ENCODE measurements at regions not wholly inside any gene's neighbourhood (a gene's known extent, or its start where the extent isn't known, plus 50 kb on each side); places are given as distances from the start of the nearest gene placed in this dataset.

DNA sequence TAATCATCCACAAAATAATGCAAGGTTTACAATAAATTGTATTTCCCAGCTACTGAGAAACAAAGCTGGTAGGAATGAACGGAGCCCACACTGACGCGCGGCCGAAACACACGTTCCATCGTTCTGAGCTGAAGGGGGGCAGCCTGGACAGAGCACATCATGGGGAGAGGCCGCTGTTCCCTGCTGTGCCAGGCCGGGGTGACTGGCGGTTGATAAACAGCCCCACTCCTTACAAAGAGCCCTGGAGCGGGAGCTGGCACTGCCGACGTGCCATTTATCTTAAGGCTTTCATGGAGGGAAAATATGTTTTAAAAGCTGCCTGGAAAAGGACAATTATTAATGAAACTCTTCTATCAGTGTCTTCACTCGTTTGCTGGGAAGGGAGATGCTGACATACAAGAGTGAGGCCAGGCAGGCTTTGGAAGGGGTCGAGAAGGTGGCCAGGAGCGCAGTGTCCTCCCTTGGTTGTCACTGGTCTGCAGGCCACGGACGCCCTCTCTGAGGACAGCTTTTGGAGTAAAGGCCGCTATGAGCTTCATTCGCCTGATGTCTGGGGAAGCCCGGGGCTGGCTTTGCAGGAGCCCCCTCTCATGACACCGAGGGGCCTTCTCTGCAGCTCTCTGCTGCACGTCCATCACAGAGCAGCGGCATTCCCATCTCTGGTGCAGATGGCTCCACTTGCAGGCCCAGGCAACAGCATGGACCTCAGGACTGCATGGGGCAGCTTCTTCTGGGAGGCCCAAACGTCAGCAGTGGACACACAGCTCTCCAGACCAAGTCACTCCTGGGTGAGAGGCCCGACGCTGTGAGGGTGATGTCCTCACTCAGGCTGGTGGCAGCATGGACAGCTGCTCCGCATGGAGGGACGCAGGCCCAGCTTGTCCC lies 355.3 kb upstream of the SFSWAP start:
- Histone ChIP-seq H3K27me3 (peaks cover 26% of the 10 kb centered on the region), H3K9me3 (no peaks in the 10 kb centered on the region), H3K4me3 (no peak overlapping the region), H3K36me3 (no peaks in the 10 kb centered on the region), H3K27ac (no peak overlapping the region), H3K4me1 (no peaks in the 10 kb centered on the region)
- 86% methylated on average over 25 of the region's 29 CpGs for WGBS
- TF ChIP-seq EP300 (IDR thresholded peaks at IDR 0.05) (no peak), POLR2AphosphoS5 (IDR thresholded peaks at IDR 0.05) (no peak), POLR2A (IDR thresholded peaks at IDR 0.05) (no peak)
- TF ChIP-seq, protein P1, sequence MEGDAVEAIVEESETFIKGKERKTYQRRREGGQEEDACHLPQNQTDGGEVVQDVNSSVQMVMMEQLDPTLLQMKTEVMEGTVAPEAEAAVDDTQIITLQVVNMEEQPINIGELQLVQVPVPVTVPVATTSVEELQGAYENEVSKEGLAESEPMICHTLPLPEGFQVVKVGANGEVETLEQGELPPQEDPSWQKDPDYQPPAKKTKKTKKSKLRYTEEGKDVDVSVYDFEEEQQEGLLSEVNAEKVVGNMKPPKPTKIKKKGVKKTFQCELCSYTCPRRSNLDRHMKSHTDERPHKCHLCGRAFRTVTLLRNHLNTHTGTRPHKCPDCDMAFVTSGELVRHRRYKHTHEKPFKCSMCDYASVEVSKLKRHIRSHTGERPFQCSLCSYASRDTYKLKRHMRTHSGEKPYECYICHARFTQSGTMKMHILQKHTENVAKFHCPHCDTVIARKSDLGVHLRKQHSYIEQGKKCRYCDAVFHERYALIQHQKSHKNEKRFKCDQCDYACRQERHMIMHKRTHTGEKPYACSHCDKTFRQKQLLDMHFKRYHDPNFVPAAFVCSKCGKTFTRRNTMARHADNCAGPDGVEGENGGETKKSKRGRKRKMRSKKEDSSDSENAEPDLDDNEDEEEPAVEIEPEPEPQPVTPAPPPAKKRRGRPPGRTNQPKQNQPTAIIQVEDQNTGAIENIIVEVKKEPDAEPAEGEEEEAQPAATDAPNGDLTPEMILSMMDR (IDR thresholded peaks at IDR 0.05): no peak
- DNase-seq (ENCODE audit: low spot score in 2 of 2): peak in 1 of 2 donors; percentile 62

GRCh38 chr12:131356485-131357184 lies 354.3 kb upstream of the SFSWAP start:
- Histone ChIP-seq H3K27ac (no peak overlapping the region), H3K27me3 (peaks cover 20% of the 10 kb centered on the region), H3K4me1 (no peaks in the 10 kb centered on the region), H3K9me3 (no peaks in the 10 kb centered on the region), H3K4me3 (no peak overlapping the region), H3K36me3 (no peaks in the 10 kb centered on the region)
- peak in 1 of 2 donors; percentile 68 for DNase-seq (ENCODE audit: low spot score in 2 of 2)
- no peak for TF ChIP-seq POLR2AphosphoS5 (IDR thresholded peaks at IDR 0.05)
- TF ChIP-seq EP300 (IDR thresholded peaks at IDR 0.05): no peak
- no peak for TF ChIP-seq POLR2A (IDR thresholded peaks at IDR 0.05)
- TF ChIP-seq, protein P1 (IDR thresholded peaks at IDR 0.05): no peak
- 70% methylated on average over 18 of the region's 18 CpGs for WGBS

- H3K9me3 ChIP-seq: no peaks in the 10 kb centered on the region
- TF ChIP-seq EP300 (IDR thresholded peaks at IDR 0.05) (no peak), POLR2A (IDR thresholded peaks at IDR 0.05) (no peak)
- H3K4me3 ChIP-seq: no peak overlapping the region
- H3K36me3 ChIP-seq: no peaks in the 10 kb centered on the region
- DNase-seq (ENCODE audit: low spot score in 2 of 2): peak in 1 of 2 donors; percentile 26
- H3K27ac ChIP-seq: no peak overlapping the region
- WGBS: 76% methylated on average over 9 of the region's 9 CpGs
- H3K4me1 ChIP-seq: no peaks in the 10 kb centered on the region
- H3K27me3 ChIP-seq: peaks cover 18% of the 10 kb centered on the region
These were observed 353.6 kb upstream of the SFSWAP start for GRCh38 chr12:131357185-131357747.

DNA sequence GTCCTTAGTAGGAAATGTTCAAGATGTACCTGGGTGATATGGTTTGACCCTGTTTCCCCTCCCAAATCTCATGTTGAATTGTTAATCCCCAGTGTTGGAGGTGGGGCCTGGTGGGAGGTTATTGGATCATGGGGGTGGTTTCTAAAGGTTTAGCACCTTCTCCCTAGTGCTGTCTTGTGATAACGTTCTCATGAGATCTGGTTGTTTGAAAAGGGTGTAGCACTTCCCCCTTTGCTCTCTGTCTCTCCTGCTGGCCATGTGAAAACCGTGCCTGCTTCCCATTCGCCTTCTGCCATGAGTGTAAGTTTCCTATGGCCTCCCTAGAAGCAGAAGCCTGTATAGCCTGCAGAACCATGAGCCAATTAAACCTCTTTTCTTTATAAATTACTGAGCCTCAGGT lies 353.0 kb upstream of the SFSWAP start:
- no peaks in the 10 kb centered on the region for H3K9me3 ChIP-seq
- TF ChIP-seq EP300 (IDR thresholded peaks at IDR 0.05) (no peak), POLR2A (IDR thresholded peaks at IDR 0.05) (no peak), POLR2AphosphoS5 (IDR thresholded peaks at IDR 0.05) (no peak)
- TF ChIP-seq, protein P1 (IDR thresholded peaks at IDR 0.05): no peak
- H3K27me3 ChIP-seq: peaks cover 13% of the 10 kb centered on the region
- H3K27ac ChIP-seq: no peak overlapping the region
- peak in 1 of 2 donors; percentile 18 for DNase-seq (ENCODE audit: low spot score in 2 of 2)
- H3K4me3 ChIP-seq: no peak overlapping the region
- 50% methylated on average over 3 of the region's 3 CpGs for WGBS
- H3K4me1 ChIP-seq: no peaks in the 10 kb centered on the region
- H3K36me3 ChIP-seq: no peaks in the 10 kb centered on the region

DNA sequence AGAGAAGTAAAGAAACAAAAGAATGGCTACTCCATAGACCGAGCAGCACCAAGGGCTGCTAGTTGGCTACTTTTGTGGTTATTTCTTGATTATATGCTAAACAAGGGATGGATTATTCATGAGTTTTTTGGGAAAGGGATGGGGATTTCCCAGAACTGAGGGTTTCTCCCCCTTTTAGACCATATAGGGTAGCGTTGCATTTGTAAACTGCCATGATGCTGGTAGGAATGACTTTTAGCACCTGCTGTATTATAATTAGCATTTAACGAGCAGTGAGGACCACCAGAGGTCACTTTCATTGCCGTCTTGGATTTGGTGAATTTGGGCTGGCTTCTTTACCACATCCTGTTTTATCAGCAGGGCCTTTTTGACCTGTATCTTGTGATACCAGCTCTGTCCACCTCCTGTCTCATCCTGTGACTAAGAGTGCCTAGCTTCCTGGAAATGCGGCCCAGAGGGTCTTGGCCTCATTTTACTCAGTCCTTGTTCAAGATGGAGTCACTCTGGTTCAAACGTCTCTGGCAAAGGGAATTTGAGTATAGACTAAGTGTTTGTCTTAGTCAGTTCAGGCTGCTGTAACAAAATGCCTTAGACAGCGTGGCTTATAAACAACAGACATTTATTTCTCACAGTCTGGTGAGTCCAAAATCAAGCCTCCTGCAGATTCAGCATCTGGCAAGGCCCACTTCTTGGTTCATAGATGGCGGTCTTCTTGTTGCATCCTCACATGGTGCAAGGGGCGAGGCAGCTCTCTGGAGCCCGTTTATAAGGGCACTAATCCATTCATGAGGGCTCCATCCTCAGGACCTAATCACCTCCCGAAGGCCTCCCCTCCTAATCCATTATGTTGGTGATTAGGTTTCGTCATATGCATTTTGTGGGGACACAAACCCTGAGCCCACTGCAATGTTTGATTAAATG lies 348.3 kb upstream of the SFSWAP start:
- Histone ChIP-seq H3K4me1 (no peaks in the 10 kb centered on the region), H3K36me3 (no peaks in the 10 kb centered on the region), H3K4me3 (no peak overlapping the region), H3K27me3 (peaks cover 17% of the 10 kb centered on the region), H3K27ac (no peak overlapping the region), H3K9me3 (no peaks in the 10 kb centered on the region)
- TF ChIP-seq, protein P1 (IDR thresholded peaks at IDR 0.05): no peak
- no peak for TF ChIP-seq POLR2AphosphoS5 (IDR thresholded peaks at IDR 0.05)
- no peak for TF ChIP-seq POLR2A (IDR thresholded peaks at IDR 0.05)
- TF ChIP-seq EP300 (IDR thresholded peaks at IDR 0.05): no peak
- WGBS: 82% methylated on average over 12 of the region's 12 CpGs
- peak in 1 of 2 donors; percentile 48 for DNase-seq (ENCODE audit: low spot score in 2 of 2)

Data from suprapubic skin (tissue), 4 donors.